Naive B cell (primary cell): ENCODE measurements at regions not wholly inside any gene's neighbourhood (a gene's known extent, or its start where the extent isn't known, plus 50 kb on each side); places are given as distances from the start of the nearest gene placed in this dataset.

Experiments
- ATAC-seq, 2 donors: fragments of 150-1000 bp; cut with Tn5 transposase; 2 replicates each; pipeline ENCODE4 v1.10.0; 2021; ENCODE audit warnings: low read depth in 2 of 2, mild to moderate bottlenecking in 2 of 2, moderate library complexity in 2 of 2
- DNase-seq: peaks from one replicate; pipeline ENCODE4 v3.0.0; 2022
- H3K27ac Mint-ChIP-seq, 6 donors: one replicate each; pipeline ENCODE4 v1.8.0; 2020 to 2022; ENCODE audit warnings: mild to moderate bottlenecking in 6 of 6, mixed read lengths in 6 of 6, moderate library complexity in 5 of 6, inconsistent platforms in 2 of 6
- H3K27me3 Mint-ChIP-seq, 3 donors: one replicate each; pipeline ENCODE4 v1.8.0; 2021 to 2022; ENCODE audit warnings: mixed read lengths in 3 of 3, mild to moderate bottlenecking in 1 of 3
- H3K36me3 Mint-ChIP-seq, 2 donors: one replicate each; pipeline ENCODE4 v1.8.0; 2020 to 2022; ENCODE audit warnings: mixed read lengths in 2 of 2, inconsistent platforms in 1 of 2, mild to moderate bottlenecking in 1 of 2
- H3K4me1 Mint-ChIP-seq, 3 donors: one replicate each; pipeline ENCODE4 v1.8.0; 2020 to 2022; ENCODE audit warnings: mixed read lengths in 3 of 3, inconsistent platforms in 1 of 3, mild to moderate bottlenecking in 1 of 3, moderate library complexity in 1 of 3
- H3K4me3 Mint-ChIP-seq, 8 donors: one replicate each; pipeline ENCODE4 v1.8.0; 2020 to 2022; ENCODE audit warnings: mild to moderate bottlenecking in 8 of 8, mixed read lengths in 8 of 8, moderate library complexity in 8 of 8, inconsistent platforms in 2 of 8
- H3K9me3 Mint-ChIP-seq, 7 donors: one replicate each; pipeline ENCODE4 v1.8.0; 2020 to 2022; ENCODE audit warnings: mixed read lengths in 7 of 7, mild to moderate bottlenecking in 5 of 7, inconsistent platforms in 2 of 7, moderate library complexity in 1 of 7

DNA sequence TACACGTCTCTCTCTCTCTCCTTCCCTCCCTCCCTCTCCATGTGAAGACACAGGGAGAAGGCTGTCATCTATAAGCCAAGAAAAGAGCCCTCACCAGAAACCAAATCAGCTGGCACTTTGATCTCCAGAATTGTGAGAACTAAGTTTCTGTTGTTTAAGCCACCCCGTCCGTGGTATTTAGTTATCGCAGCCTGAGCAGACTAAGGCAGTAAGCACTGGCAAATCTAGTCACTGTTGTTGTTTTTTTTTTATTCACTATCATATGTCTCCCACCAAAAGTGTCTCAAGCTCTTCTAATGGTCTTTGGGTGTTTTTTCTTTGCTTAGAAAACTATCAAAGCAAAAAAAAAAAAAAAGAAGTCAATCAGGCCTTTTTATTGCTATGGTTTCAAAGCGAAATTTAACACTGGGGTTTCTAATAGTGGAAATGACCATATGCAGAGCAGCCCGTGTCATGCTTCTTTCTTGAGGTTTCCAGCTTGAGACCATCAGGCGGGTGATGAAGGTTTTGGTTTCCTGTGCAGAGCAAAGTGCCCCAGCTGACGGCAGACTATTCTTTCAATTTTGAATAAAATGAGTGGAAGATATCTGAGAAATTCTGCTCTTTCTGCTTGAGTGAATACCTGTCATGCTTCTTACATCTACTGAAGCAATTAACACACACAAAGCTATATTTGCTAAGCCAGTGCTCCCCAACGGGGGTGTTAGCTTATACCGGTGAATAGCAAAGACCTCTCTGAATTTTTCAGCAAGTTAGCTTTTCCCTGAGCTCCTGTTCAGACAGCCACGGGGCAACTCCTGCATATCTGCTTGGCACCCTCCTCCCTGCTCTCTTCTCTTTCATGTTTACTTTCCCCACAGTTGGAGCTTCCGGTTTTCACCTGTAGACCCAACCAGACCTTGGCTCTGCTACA lies 394.1 kb upstream of the ATP5MC3 start:
- peak; percentile 15 for DNase-seq
- no peaks in the 10 kb centered on the region for H3K36me3 Mint-ChIP-seq
- H3K27me3 Mint-ChIP-seq = peaks cover 0 to 3% (median 0%) of the 10 kb centered on the region in 3 donors
- peak; percentile 76 to 81 for ATAC-seq
- peaks cover 0 to 4% (median 0%) of the 10 kb centered on the region in 7 donors for H3K9me3 Mint-ChIP-seq
- H3K4me3 Mint-ChIP-seq = peak overlapping the region in 5 of 8 donors; percentile 4 to 80 (median 20)
- H3K27ac Mint-ChIP-seq = peak overlapping the region; percentile 26 to 81 (median 68)
- H3K4me1 Mint-ChIP-seq = peaks cover 17 to 36% (median 32%) of the 10 kb centered on the region in 3 donors

- Mint-ChIP-seq H3K4me1 (peaks cover 10 to 23% (median 23%) of the 10 kb centered on the region in 3 donors), H3K36me3 (no peaks in the 10 kb centered on the region), H3K27ac (no peak overlapping the region)
These were observed 392.6 kb upstream of the ATP5MC3 start for GRCh38 chr2:175574069-175574468.

GRCh38 chr2:175571078-175571653 lies 389.7 kb upstream of the ATP5MC3 start:
- no peaks in the 10 kb centered on the region for H3K36me3 Mint-ChIP-seq
- DNase-seq = no peak
- peak overlapping the region in 1 of 6 donors; percentile 33 for H3K27ac Mint-ChIP-seq
- H3K4me1 Mint-ChIP-seq = peaks cover 7 to 12% (median 11%) of the 10 kb centered on the region in 3 donors
- peaks cover 0 to 3% (median 0%) of the 10 kb centered on the region in 3 donors for H3K27me3 Mint-ChIP-seq
- H3K9me3 Mint-ChIP-seq = no peaks in the 10 kb centered on the region
- ATAC-seq = no peak
- H3K4me3 Mint-ChIP-seq = no peak overlapping the region

More at GRCh38 chr2:175574069-175574468, 392.6 kb upstream of the ATP5MC3 start:
- H3K4me3 Mint-ChIP-seq = peak overlapping the region in 1 of 8 donors; percentile 8
- DNase-seq (no peak), ATAC-seq (no peak)
- H3K27me3 Mint-ChIP-seq = peaks cover 0 to 3% (median 0%) of the 10 kb centered on the region in 3 donors
- H3K9me3 Mint-ChIP-seq = peaks cover 0 to 3% (median 0%) of the 10 kb centered on the region in 7 donors

DNA sequence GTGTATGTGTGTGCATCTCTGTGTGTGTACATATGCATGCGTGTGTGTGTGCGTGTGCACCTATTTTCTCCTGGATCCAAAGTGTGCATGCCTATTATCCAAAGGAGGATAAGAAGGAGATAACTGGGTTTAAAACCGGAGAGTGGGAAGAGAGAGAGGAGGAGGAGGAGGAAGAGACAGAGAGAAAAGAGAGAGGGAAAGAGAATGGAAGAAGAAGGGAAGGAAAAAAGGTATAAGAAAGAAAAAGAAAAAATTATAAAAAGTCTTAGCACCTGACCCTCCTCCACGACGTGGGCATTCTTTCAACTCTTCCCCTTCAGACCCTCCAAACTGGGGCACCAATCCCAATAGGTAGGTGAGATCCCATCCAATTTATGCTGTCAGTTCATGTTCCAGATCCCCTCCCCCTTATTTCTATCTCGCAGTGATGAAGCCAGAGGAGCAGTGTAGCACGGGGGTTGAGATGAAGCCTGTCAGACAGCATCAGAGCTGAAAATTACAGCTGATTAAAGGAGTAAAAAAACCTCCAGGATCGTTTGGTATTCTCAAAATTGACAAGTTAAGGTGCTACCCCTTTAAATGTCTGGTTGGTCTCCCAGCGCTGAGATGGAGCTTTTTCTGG lies 386.7 kb upstream of the ATP5MC3 start:
- no peak overlapping the region for H3K4me3 Mint-ChIP-seq
- ATAC-seq = no peak
- no peaks in the 10 kb centered on the region for H3K4me1 Mint-ChIP-seq

DNA sequence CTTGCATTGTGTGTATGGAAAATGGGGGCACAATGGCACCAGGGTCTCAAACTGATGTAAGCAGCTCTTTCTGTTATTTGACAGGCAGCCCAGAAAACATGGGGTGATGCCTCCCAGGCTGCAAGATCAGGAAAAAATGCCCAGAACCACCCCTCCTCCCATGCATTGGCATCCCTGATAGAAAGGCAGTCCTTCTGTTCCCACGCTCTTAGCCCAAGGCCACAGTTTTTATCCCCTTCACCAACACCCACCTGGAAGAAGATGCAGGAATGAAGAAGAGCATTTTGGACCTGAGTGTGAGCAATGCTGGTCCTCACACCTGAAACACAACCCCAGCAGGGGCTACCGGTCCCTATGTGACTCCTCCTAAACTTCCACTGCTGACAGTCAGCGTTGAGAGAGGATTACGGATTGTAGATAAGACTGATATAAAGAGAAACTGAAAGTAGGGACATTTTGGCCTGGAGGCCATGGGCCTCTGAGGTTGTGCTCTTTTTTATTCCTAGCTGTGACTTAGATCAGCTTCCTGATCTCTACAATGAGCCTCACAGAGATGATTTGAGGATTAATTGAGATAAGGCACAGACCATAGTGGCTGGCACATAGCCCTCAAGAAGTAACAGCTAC lies 386.0 kb upstream of the ATP5MC3 start:
- Mint-ChIP-seq H3K4me3 (no peak overlapping the region), H3K27ac (peak overlapping the region in 2 of 6 donors; percentile 41 to 66), H3K9me3 (no peaks in the 10 kb centered on the region), H3K27me3 (peaks cover 0 to 2% (median 0%) of the 10 kb centered on the region in 3 donors), H3K4me1 (no peaks in the 10 kb centered on the region), H3K36me3 (no peaks in the 10 kb centered on the region)
- DNase-seq (no peak), ATAC-seq (no peak)

More for the DNA sequence above, 386.7 kb upstream of the ATP5MC3 start:
- no peaks in the 10 kb centered on the region for H3K9me3 Mint-ChIP-seq
- H3K27ac Mint-ChIP-seq = peak overlapping the region in 1 of 6 donors; percentile 69
- H3K27me3 Mint-ChIP-seq = peaks cover 0 to 3% (median 0%) of the 10 kb centered on the region in 3 donors
- H3K36me3 Mint-ChIP-seq = no peaks in the 10 kb centered on the region
- DNase-seq = no peak

GRCh38 chr2:175560521-175561169 lies 379.1 kb upstream of the ATP5MC3 start:
- DNase-seq (no peak), ATAC-seq (no peak)
- H3K4me3 Mint-ChIP-seq = no peak overlapping the region
- H3K9me3 Mint-ChIP-seq = no peaks in the 10 kb centered on the region
- peaks cover 5 to 24% (median 14%) of the 10 kb centered on the region in 3 donors for H3K27me3 Mint-ChIP-seq
- no peaks in the 10 kb centered on the region for H3K4me1 Mint-ChIP-seq
- no peaks in the 10 kb centered on the region for H3K36me3 Mint-ChIP-seq
- H3K27ac Mint-ChIP-seq = no peak overlapping the region

GRCh38 chr2:175559613-175560012 lies 378.1 kb upstream of the ATP5MC3 start:
- Mint-ChIP-seq H3K4me1 (no peaks in the 10 kb centered on the region), H3K9me3 (no peaks in the 10 kb centered on the region)
- DNase-seq = no peak

DNA sequence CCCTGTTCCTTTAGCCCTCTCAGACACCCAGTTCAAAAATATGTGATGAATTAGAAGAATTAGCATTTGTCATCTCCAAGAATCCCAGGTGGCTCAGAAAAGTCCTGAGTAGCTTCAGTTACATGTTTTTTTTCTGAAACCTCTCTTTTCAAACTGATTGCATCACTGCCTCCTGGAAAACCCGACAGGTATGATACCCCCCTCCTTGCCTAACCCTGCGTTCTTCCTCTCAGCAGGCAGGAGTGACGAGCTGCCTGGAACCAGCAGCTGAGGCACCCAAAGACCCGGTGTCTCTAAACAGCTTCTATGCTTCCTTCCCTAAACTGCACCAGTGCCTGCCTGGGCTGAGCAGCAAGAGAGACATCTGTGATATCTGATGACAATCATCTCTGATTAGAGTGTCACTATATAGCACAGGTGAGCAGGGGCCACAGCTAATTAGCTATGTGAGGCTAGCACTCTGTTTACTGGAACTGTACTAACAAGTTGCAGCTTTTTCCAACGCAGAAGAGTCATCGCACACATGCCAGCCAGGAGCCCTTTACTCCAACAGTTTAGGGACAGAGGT lies 376.4 kb upstream of the ATP5MC3 start:
- H3K27me3 Mint-ChIP-seq = peaks cover 14 to 26% (median 16%) of the 10 kb centered on the region in 3 donors
- ATAC-seq = no peak
- H3K27ac Mint-ChIP-seq = no peak overlapping the region
- no peaks in the 10 kb centered on the region for H3K36me3 Mint-ChIP-seq
- no peaks in the 10 kb centered on the region for H3K9me3 Mint-ChIP-seq
- no peak for DNase-seq
- H3K4me3 Mint-ChIP-seq = no peak overlapping the region
- no peaks in the 10 kb centered on the region for H3K4me1 Mint-ChIP-seq

More at GRCh38 chr2:175559613-175560012, 378.1 kb upstream of the ATP5MC3 start:
- Mint-ChIP-seq H3K27ac (no peak overlapping the region), H3K27me3 (peaks cover 9 to 26% (median 14%) of the 10 kb centered on the region in 3 donors), H3K4me3 (no peak overlapping the region), H3K36me3 (no peaks in the 10 kb centered on the region)
- ATAC-seq = no peak

- DNase-seq = no peak
- no peak overlapping the region for H3K4me3 Mint-ChIP-seq
- ATAC-seq = no peak
- H3K27ac Mint-ChIP-seq = no peak overlapping the region
- H3K36me3 Mint-ChIP-seq = no peaks in the 10 kb centered on the region
- peaks cover 19 to 34% (median 20%) of the 10 kb centered on the region in 3 donors for H3K27me3 Mint-ChIP-seq
- H3K4me1 Mint-ChIP-seq = no peaks in the 10 kb centered on the region
- peaks cover 0 to 3% (median 0%) of the 10 kb centered on the region in 7 donors for H3K9me3 Mint-ChIP-seq
These were observed 372.4 kb upstream of the ATP5MC3 start for GRCh38 chr2:175553910-175554309.

GRCh38 chr2:175552902-175553301 lies 371.4 kb upstream of the ATP5MC3 start:
- no peak overlapping the region for H3K4me3 Mint-ChIP-seq
- H3K36me3 Mint-ChIP-seq = no peaks in the 10 kb centered on the region
- DNase-seq = no peak
- H3K27ac Mint-ChIP-seq = no peak overlapping the region
- H3K9me3 Mint-ChIP-seq = peaks cover 0 to 6% (median 0%) of the 10 kb centered on the region in 7 donors
- no peak for ATAC-seq
- H3K4me1 Mint-ChIP-seq = no peaks in the 10 kb centered on the region
- peaks cover 16 to 32% (median 23%) of the 10 kb centered on the region in 3 donors for H3K27me3 Mint-ChIP-seq

DNA sequence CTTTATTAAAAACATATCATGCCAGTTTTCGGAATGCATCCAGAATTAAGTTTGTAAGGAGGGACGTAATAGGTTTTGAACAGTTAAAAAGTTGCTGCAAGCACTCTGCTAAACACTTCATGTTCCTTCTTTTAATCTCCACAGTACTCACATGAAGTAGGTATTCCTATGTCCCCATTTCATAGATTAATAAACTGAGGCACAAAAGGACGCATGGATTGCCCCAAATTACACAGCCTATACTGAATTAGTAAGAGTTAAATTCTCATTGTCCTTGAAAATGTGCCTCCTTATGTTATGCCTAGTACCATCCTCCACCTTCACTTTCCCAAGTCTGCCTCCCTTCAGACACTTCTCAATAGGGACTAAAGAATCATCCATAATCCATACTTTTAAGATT lies 358.9 kb upstream of the ATP5MC3 start:
- Mint-ChIP-seq H3K4me1 (no peaks in the 10 kb centered on the region), H3K4me3 (no peak overlapping the region), H3K36me3 (no peaks in the 10 kb centered on the region), H3K27ac (peak overlapping the region in 1 of 6 donors; percentile 62), H3K9me3 (peaks cover 8 to 27% (median 12%) of the 10 kb centered on the region in 7 donors), H3K27me3 (no peaks in the 10 kb centered on the region)
- ATAC-seq = no peak
- DNase-seq = no peak

GRCh38 chr2:175539122-175539521 lies 357.6 kb upstream of the ATP5MC3 start:
- peaks cover 8 to 19% (median 12%) of the 10 kb centered on the region in 7 donors for H3K9me3 Mint-ChIP-seq
- H3K27ac Mint-ChIP-seq = no peak overlapping the region
- no peaks in the 10 kb centered on the region for H3K27me3 Mint-ChIP-seq
- no peaks in the 10 kb centered on the region for H3K4me1 Mint-ChIP-seq
- H3K4me3 Mint-ChIP-seq = no peak overlapping the region
- DNase-seq (no peak), ATAC-seq (no peak)
- H3K36me3 Mint-ChIP-seq = no peaks in the 10 kb centered on the region
